HEK293T (cell line): ENCODE measurements at regions not wholly inside any gene's neighbourhood (a gene's known extent, or its start where the extent isn't known, plus 50 kb on each side); places are given as distances from the start of the nearest gene placed in this dataset.
A peak's percentile ranks its signal among the peaks of the same experiment; 100 is the strongest.

Experiments used
- CTCF ChIA-PET: fragments of 350-600 bp; formaldehyde crosslinking; extraction: SDS; loops from one replicate; lab custom pipeline; 2021; ENCODE audit warnings: antibody characterized with exemption, inconsistent platforms; lab: Yijun Ruan, JAX
- POLR2A ChIA-PET: fragments of 350-600 bp; formaldehyde crosslinking; extraction: SDS; loops from one replicate; lab custom pipeline; 2020; ENCODE audit warnings: antibody characterized with exemption, inconsistent platforms; lab: Yijun Ruan, JAX
- DNase-seq: peaks from one replicate; pipeline ENCODE4 v3.0.0; 2012; ENCODE audit warnings: mixed read lengths; ENCODE audit errors: extremely low spot score
- ARNT ChIP-seq: fragments of 450-650 bp; IDR thresholded peaks from 2 replicates; pipeline ENCODE4 v1.6.1; 2017; ENCODE audit warnings: mild to moderate bottlenecking
- BHLHE40 ChIP-seq: fragments of 450-650 bp; IDR thresholded peaks from 2 replicates; pipeline ENCODE4 v1.6.1; 2016; ENCODE audit warnings: mild to moderate bottlenecking, moderate library complexity, borderline replicate concordance
- CTBP1 ChIP-seq: fragments of 450-650 bp; IDR thresholded peaks from 2 replicates; pipeline ENCODE4 v1.6.1; 2016; ENCODE audit warnings: borderline replicate concordance
- ELF4 ChIP-seq: fragments of 450-650 bp; IDR thresholded peaks from 2 replicates; pipeline ENCODE4 v1.6.1; 2017; ENCODE audit warnings: antibody characterized with exemption
- FOXA1 ChIP-seq: fragments of 450-650 bp; IDR thresholded peaks from 2 replicates; pipeline ENCODE4 v1.6.1; 2016; ENCODE audit warnings: mild to moderate bottlenecking
- FOXK2 ChIP-seq: fragments of 450-650 bp; IDR thresholded peaks from 2 replicates; pipeline ENCODE4 v1.6.1; 2016; ENCODE audit warnings: mild to moderate bottlenecking
- FOXM1 ChIP-seq: fragments of 450-650 bp; IDR thresholded peaks from 2 replicates; pipeline ENCODE4 v1.6.1; 2017; ENCODE audit warnings: mild to moderate bottlenecking, borderline replicate concordance
- HDGF ChIP-seq: fragments of 450-650 bp; IDR thresholded peaks from 2 replicates; pipeline ENCODE4 v1.6.1; 2017; ENCODE audit warnings: antibody characterized with exemption, borderline replicate concordance
- L3MBTL2 ChIP-seq: fragments of 450-650 bp; conservative IDR thresholded peaks from 2 replicates; pipeline ENCODE4 v1.6.1; 2016; ENCODE audit warnings: mild to moderate bottlenecking
- LEF1 ChIP-seq: fragments of 450-650 bp; IDR thresholded peaks from 2 replicates; pipeline ENCODE4 v1.6.1; 2017; ENCODE audit warnings: mild to moderate bottlenecking, borderline replicate concordance
- NFRKB ChIP-seq: fragments of 450-650 bp; IDR thresholded peaks from 2 replicates; pipeline ENCODE4 v1.6.1; 2016; ENCODE audit warnings: mild to moderate bottlenecking, moderate library complexity
- SP1 ChIP-seq: fragments of 450-650 bp; IDR thresholded peaks from 2 replicates; pipeline ENCODE4 v1.6.1; 2017
- SUZ12 ChIP-seq: fragments of 450-650 bp; IDR thresholded peaks from 2 replicates; pipeline ENCODE4 v1.6.1; 2016; ENCODE audit warnings: mild to moderate bottlenecking
- TARDBP ChIP-seq: fragments of 450-650 bp; IDR thresholded peaks from 2 replicates; pipeline ENCODE4 v1.6.1; 2016
- ZNF384 ChIP-seq: fragments of 450-650 bp; IDR thresholded peaks from 2 replicates; pipeline ENCODE4 v1.6.1; 2016
- TF ChIP-seq, protein P1 (sequence below): fragments of 450-650 bp; IDR thresholded peaks from 2 replicates; pipeline ENCODE4 v1.6.1; 2016

DNA sequence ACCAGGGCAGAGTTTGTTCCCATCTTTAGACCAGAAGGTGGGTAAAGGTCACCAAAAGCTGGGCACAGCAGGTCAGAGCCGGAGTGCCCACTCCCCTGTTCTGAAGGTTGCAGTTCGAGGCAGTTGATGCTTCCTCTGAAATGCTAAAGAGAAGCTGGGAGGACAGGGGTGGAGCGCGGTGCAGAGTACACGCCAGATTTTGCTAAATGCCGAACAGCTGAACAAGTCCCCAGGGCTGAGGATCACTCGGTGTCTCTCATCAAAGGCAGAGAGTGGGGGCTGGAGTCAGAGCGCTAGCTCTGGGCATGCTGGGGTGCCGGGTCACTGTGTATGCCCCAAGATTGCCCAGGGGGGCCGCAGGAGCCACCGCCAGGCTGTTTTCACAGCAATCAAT lies 197.0 kb downstream of the BCOR start:
- TF ChIP-seq, protein P1, sequence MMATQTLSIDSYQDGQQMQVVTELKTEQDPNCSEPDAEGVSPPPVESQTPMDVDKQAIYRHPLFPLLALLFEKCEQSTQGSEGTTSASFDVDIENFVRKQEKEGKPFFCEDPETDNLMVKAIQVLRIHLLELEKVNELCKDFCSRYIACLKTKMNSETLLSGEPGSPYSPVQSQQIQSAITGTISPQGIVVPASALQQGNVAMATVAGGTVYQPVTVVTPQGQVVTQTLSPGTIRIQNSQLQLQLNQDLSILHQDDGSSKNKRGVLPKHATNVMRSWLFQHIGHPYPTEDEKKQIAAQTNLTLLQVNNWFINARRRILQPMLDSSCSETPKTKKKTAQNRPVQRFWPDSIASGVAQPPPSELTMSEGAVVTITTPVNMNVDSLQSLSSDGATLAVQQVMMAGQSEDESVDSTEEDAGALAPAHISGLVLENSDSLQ, result no peak
- no peak for TF ChIP-seq NFRKB
- TF ChIP-seq TARDBP, result no peak
- no peak for TF ChIP-seq SP1
- no peak for TF ChIP-seq ARNT
- no peak for TF ChIP-seq ELF4
- no peak for TF ChIP-seq FOXK2
- TF ChIP-seq LEF1, result no peak
- TF ChIP-seq BHLHE40, result no peak
- no peak for TF ChIP-seq CTBP1
- no peak for TF ChIP-seq ZNF384
- TF ChIP-seq L3MBTL2, result no peak
- peak; percentile 31 for DNase-seq
- POLR2A ChIA-PET, result interaction anchor here (1.2 kb wide), 2 partner anchors 46 to 113 kb away, joined by 3 to 4 read pairs; no protein-coding TSS in a partner anchor
- CTCF ChIA-PET, result no interaction called here

DNA sequence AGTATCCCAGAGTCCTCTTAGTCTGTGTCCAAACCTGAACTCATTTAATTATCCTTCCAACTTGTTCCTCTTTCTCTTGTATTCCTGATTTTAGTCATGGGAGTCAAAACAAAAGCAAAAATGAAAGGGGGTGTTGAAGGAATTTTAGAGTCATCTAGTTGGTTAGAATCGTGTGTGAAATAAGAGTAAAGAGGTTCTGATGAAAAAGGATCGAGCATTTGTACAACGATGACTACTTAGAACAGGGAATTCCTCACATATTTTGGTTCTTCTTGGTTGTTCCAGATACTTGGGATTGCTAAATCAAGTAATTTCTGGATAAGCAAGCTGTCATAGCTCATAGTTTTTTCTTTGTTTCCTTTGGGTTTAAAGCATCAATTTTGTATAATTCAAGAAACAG lies 194.4 kb downstream of the BCOR start:
- ChIA-PET POLR2A (no interaction called here), CTCF (no interaction called here)
- no peak for TF ChIP-seq FOXA1
- TF ChIP-seq BHLHE40, result no peak
- no peak for TF ChIP-seq TARDBP
- TF ChIP-seq, protein P1, result no peak
- no peak for TF ChIP-seq NFRKB
- no peak for DNase-seq

DNA sequence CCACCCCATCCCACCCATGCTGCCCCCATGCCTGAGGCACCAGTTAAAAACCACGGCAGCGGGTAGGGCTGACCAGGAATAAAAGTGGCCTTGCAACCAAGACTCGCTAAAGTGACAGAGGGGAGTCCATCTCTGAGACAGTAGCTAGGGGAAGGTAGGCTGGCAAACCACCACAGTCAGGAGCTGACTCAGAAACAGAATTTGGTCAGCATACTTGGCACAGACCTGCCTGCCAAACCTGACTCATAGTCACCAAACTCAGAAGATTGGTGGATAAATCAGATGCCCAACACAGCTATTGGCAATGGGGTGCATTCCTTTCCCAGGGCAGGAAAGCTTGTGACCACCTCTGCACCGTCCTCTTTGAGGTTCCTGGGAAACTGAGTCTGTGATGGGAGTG lies 193.8 kb downstream of the BCOR start:
- CTCF ChIA-PET, result no interaction called here
- DNase-seq, result no peak
- no peak for TF ChIP-seq FOXM1
- TF ChIP-seq LEF1, result no peak
- TF ChIP-seq FOXK2, result no peak
- no peak for TF ChIP-seq FOXA1
- no peak for TF ChIP-seq BHLHE40
- TF ChIP-seq ELF4, result no peak
- TF ChIP-seq TARDBP, result no peak
- TF ChIP-seq ARNT, result no peak
- no peak for TF ChIP-seq HDGF
- TF ChIP-seq, protein P1, result no peak
- no peak for TF ChIP-seq NFRKB
- no peak for TF ChIP-seq L3MBTL2
- TF ChIP-seq SP1, result no peak
- TF ChIP-seq ZNF384, result no peak

DNA sequence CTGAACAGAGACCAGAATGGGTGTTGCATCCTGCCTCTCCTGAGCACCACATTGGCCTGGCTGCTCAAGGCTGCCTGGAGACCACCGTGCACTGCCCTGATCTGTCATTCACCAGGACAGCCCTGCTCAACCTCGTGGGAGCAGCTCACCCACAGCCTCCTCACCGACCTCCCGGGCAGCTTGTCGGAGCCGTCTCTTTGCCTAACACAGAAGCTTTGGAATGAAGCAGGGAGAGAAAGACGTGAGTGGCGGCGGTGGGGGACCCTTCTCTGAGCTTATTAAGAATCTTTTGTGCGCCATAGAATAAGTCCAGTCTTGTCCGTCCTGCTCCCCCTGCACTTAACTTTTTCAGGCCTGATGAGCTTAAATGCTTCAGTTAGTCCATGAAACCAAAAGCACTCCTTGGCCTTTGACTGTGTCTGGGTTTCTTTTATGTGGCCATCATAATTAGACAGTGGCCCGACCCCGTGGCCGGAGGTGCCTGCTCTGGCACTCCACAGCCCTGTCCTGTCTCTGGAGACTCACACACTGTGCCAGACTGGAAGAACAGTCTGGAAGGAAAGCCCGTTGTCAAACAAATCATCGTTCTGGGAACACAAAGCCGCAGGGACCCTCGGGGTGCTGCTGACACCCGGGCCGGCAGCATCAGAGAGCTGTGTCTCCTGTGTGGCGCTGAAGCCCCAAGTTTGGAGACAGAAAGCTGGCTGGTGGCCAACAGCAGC lies 192.8 kb downstream of the BCOR start:
- ChIA-PET CTCF (interaction anchor here (0.7 kb wide), 1 partner anchor 1402 kb away, joined by 3 read pairs; no protein-coding TSS in a partner anchor), POLR2A (interaction anchor here (0.5 to 0.6 kb wide), 2 partner anchors 109 to 260 kb away, joined by 3 to 4 read pairs; no protein-coding TSS in a partner anchor)
- no peak for DNase-seq

More for the DNA sequence above, 193.8 kb downstream of the BCOR start:
- POLR2A ChIA-PET, result no interaction called here

DNA sequence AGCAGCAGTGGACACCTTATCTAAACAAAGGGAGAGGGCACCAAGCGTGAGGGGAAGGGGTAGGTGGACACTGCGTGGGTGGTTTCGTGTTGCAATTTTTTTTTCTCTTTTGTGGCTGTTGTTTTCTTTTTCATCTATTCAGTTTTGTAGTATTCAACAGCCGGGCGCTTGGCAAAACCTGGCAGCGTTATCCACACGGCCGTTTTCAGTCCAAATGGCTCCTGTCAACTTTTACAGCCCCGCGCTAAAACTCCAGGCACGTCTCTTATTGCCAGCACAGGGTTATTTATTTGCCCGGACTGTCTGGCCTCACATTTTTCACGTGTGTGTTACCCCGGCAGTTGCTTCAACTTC lies 192.2 kb downstream of the BCOR start:
- DNase-seq, result no peak
- CTCF ChIA-PET, result interaction anchor here (0.7 kb wide), 1 partner anchor 1402 kb away, joined by 3 read pairs; no protein-coding TSS in a partner anchor
- POLR2A ChIA-PET, result interaction anchor here (0.5 to 0.6 kb wide), 2 partner anchors 108 to 260 kb away, joined by 3 to 4 read pairs; no protein-coding TSS in a partner anchor
- TF ChIP-seq FOXK2, result no peak
- TF ChIP-seq SP1, result no peak
- TF ChIP-seq, protein P1, result peak; percentile 39; the same call in 1 of the 2 replicates

More for the DNA sequence above, 192.8 kb downstream of the BCOR start:
- TF ChIP-seq BHLHE40 (no peak), ARNT (no peak), ELF4 (no peak), ZNF384 (no peak), FOXA1 (no peak), SUZ12 (no peak), NFRKB (no peak), L3MBTL2 (no peak), LEF1 (no peak), FOXM1 (no peak)
- TF ChIP-seq, protein P1, result no peak
